Prostate gland (tissue), 2 donors: ENCODE measurements at regions not wholly inside any gene's neighbourhood (a gene's known extent, or its start where the extent isn't known, plus 50 kb on each side); places are given as distances from the start of the nearest gene placed in this dataset.

Experiments used
- POLR2A ChIP-seq: fragments of 450-650 bp; IDR thresholded peaks from one replicate; pipeline ENCODE4 v1.6.1; 2016; ENCODE audit warnings: antibody characterized with exemption, mild to moderate bottlenecking
- POLR2AphosphoS5 ChIP-seq: sonication (generic); formaldehyde crosslinking; IDR thresholded peaks from one replicate; pipeline ENCODE4 v1.6.1; 2017; ENCODE audit warnings: antibody characterized with exemption
- TF ChIP-seq, protein P1 (sequence below), 4 experiments: fragments of 200-600 bp in 2 of 4; fragments of 450-650 bp in 2 of 4; sonication (generic) in 2 of 4; IDR thresholded peaks; 1 replicate in 3 of 4; 2 replicates in 1 of 4; pipeline ENCODE4 v1.5.1; 2016 to 2019; ENCODE audit warnings: antibody characterized with exemption in 4 of 4, mild to moderate bottlenecking in 2 of 4, moderate library complexity in 2 of 4

DNA sequence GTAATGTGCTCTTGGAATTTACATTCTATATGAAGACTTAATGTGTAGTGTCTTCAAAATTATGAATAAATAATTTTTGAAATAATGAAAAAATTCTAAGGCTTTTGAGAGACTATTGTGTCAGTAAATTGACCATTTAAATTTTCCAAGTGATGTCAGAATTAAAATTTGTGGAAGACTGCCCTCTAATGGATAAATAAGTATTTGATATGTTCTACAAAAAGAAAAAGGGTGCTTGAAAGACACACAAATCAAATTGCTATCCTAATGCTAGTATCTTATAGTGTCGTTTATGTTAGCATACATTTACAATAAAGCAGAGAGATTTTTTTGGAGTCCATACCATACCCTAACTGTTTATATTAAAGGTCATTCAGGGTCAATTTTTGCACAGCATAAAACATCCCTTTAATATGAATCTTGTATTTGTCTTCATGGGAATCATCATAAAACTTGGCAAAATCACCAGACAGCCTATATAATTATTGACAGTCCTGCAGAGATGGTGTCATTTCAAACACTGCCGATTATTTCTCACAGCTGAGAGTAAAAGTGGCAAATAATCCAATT is 120.8 kb upstream of the SLC27A6 start:
- TF ChIP-seq, protein P1, sequence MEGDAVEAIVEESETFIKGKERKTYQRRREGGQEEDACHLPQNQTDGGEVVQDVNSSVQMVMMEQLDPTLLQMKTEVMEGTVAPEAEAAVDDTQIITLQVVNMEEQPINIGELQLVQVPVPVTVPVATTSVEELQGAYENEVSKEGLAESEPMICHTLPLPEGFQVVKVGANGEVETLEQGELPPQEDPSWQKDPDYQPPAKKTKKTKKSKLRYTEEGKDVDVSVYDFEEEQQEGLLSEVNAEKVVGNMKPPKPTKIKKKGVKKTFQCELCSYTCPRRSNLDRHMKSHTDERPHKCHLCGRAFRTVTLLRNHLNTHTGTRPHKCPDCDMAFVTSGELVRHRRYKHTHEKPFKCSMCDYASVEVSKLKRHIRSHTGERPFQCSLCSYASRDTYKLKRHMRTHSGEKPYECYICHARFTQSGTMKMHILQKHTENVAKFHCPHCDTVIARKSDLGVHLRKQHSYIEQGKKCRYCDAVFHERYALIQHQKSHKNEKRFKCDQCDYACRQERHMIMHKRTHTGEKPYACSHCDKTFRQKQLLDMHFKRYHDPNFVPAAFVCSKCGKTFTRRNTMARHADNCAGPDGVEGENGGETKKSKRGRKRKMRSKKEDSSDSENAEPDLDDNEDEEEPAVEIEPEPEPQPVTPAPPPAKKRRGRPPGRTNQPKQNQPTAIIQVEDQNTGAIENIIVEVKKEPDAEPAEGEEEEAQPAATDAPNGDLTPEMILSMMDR (IDR thresholded peaks at IDR 0.05): peak in 3 of 4 experiments; percentile 39 to 53 (median 45)
- no peak for TF ChIP-seq POLR2A
- no peak for TF ChIP-seq POLR2AphosphoS5
